HG02678 (cell line): ENCODE measurements at regions not wholly inside any gene's neighbourhood (a gene's known extent, or its start where the extent isn't known, plus 50 kb on each side); places are given as distances from the start of the nearest gene placed in this dataset.

Experiments used
- ATAC-seq: cut with Tn5 transposase; IDR thresholded peaks from one replicate; pipeline ENCODE4 v1.9.1; 2021; ENCODE audit warnings: mild to moderate bottlenecking, moderate library complexity; ENCODE audit not compliant: unreplicated experiment

GRCh38 chr14:94685166-94685581 is 73.0 kb downstream of the SERPINA3 start:
- no peak for ATAC-seq

DNA sequence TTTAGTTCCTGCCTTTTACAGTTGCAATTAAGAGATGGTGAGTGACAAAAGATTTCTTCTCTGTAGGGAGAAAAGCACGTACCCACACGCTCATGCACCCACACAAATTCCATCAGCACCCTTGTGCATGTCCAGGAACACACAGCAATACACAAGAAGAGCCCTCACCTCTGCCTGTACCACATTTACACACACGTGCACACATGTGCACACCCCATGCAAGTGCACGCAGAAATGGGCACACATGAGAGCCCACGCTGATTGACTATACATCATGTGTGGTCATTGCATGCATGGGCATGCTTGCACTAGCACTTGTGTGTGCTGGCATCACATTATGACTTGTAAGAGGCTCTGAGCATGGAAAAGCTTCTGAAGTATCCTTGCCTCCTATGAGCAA is 70.5 kb downstream of the SERPINA3 start:
- no peak for ATAC-seq

- no peak for ATAC-seq
Observed at GRCh38 chr14:94682061-94682516, 69.9 kb downstream of the SERPINA3 start.

GRCh38 chr14:94681300-94682060 is 69.3 kb downstream of the SERPINA3 start:
- no peak for ATAC-seq

- no peak for ATAC-seq
Observed at GRCh38 chr14:94680862-94681288, 68.7 kb downstream of the SERPINA3 start.

DNA sequence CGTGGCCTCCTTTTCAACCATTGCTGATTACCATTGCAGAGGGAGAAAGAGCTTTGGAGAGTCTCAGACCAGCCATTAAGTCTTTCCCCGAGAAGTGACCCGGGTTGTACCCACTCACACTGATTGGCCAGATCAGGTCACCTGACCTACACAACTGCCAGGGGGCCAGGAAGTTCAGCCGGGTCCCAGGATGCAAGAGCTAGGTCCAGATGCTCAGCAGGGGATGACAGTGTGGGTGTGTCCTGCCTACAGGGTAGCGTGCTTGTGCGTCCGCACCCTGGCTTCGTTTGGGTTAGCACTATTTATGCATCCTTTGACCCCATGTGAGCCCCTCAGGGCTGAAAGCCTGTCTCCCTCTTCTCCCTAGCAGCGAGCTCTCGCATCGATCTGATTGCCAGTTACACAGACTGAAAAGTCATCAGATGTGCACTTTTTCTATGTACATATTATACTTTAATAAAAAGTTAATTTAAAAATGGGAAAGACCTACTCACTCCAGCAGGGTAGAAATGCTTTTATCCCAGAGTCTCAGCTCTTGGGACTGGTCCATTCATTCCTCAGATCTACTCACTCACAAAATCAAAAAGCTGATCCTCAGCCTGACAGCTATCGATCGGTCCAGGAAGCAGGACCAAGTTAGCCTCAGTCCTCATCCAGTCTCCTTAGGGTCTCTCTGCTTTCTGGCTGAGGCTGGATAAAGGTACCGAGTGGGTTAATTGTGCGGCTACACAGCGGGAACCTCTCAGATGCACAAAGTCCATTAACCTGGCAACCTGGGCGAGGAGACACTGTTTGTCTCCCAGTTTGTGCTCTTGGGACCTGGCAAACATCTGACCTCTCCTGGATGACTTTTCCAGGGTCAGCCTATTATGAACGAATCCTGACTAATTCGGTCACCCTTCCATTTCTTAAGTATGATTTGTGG is 68.0 kb downstream of the SERPINA3 start:
- no peak for ATAC-seq

- no peak for ATAC-seq
Observed at GRCh38 chr14:94679106-94679810, 67.1 kb downstream of the SERPINA3 start.

GRCh38 chr14:94677747-94678146 is 65.6 kb downstream of the SERPINA3 start:
- no peak for ATAC-seq

DNA sequence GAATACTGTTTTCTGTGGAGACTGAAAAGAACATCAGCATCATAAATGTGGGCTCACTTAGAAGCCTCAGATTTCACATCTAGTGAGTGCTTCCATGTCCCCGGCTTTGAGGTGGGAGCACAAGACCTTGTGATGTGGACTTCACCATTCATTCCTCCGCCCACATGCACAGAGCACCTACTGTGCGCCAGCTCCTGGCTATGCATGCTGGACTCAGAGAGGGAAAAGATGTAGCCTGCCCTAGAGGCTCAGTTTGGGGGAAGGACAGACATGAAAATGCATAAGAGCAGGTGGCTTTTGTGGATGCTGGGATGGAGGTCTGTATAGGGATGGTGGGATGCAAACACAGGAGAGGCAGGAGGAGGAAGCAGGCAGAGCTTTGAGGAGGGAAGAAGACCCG is 65.0 kb downstream of the SERPINA3 start:
- no peak for ATAC-seq

- no peak for ATAC-seq
Observed at GRCh38 chr14:94676495-94677185, 64.4 kb downstream of the SERPINA3 start.

DNA sequence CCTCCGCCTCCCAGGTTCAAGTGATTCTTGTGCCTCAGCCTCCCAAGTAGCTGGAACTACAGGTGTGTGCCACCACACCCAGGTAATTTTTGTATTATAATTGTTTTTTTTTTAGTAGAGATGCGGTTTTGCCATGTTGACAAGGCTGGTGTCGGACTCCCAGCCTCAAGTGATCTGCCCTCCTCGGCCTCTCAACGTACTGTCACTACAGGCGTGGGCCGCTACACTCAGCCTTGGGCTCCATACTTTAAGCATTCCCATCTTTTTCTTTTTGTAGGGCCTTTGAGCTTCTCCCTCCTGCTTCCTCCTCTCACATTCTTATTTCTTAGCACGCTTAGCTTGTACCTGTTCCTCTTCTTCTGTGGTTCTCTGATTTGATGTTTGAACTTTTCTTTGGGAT is 62.8 kb downstream of the SERPINA3 start:
- no peak for ATAC-seq

DNA sequence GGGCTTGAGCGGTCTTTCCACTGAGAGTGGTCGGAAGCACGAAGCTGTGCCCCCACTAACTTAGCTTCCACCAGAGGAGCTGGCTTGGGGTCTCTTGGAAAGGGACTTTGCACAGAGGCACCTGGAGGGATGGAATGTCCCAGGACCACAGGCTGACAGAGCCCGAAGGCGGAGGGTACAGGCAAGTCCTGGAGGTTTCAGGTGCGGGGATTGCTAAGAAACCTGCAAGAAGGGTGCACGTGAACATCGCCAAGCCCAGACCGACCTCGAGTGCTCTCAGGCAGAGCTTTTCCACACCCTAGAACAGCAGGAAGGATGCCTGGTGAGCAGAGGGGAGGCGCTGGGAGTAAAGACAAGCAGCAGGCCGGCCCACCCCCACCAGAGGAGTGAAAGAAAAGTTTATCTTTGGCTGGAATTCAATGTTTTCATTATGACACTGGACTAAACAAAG is 61.6 kb downstream of the SERPINA3 start:
- no peak for ATAC-seq
